GM10266 (cell line): ENCODE measurements at regions not wholly inside any gene's neighbourhood (a gene's known extent, or its start where the extent isn't known, plus 50 kb on each side); places are given as distances from the start of the nearest gene placed in this dataset.

Experiments
- DNase-seq: peaks from one replicate; pipeline ENCODE4 v3.0.0; 2012; ENCODE audit errors: extremely low spot score
- TF ChIP-seq, protein P1 (sequence below): IDR thresholded peaks from 2 replicates; pipeline ENCODE4 v1.5.1; 2012; ENCODE audit warnings: mild to moderate bottlenecking, low read depth; ENCODE audit not compliant: control insufficient read depth, insufficient read depth; ENCODE audit errors: missing control alignments

GRCh38 chr14:89022274-89022673 lies 197.8 kb downstream of the TTC8 start:
- DNase-seq, result no peak
- TF ChIP-seq, protein P1, sequence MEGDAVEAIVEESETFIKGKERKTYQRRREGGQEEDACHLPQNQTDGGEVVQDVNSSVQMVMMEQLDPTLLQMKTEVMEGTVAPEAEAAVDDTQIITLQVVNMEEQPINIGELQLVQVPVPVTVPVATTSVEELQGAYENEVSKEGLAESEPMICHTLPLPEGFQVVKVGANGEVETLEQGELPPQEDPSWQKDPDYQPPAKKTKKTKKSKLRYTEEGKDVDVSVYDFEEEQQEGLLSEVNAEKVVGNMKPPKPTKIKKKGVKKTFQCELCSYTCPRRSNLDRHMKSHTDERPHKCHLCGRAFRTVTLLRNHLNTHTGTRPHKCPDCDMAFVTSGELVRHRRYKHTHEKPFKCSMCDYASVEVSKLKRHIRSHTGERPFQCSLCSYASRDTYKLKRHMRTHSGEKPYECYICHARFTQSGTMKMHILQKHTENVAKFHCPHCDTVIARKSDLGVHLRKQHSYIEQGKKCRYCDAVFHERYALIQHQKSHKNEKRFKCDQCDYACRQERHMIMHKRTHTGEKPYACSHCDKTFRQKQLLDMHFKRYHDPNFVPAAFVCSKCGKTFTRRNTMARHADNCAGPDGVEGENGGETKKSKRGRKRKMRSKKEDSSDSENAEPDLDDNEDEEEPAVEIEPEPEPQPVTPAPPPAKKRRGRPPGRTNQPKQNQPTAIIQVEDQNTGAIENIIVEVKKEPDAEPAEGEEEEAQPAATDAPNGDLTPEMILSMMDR, result no peak

- TF ChIP-seq, protein P1, result no peak
These were observed 200.2 kb downstream of the TTC8 start for GRCh38 chr14:89024691-89025090.

DNA sequence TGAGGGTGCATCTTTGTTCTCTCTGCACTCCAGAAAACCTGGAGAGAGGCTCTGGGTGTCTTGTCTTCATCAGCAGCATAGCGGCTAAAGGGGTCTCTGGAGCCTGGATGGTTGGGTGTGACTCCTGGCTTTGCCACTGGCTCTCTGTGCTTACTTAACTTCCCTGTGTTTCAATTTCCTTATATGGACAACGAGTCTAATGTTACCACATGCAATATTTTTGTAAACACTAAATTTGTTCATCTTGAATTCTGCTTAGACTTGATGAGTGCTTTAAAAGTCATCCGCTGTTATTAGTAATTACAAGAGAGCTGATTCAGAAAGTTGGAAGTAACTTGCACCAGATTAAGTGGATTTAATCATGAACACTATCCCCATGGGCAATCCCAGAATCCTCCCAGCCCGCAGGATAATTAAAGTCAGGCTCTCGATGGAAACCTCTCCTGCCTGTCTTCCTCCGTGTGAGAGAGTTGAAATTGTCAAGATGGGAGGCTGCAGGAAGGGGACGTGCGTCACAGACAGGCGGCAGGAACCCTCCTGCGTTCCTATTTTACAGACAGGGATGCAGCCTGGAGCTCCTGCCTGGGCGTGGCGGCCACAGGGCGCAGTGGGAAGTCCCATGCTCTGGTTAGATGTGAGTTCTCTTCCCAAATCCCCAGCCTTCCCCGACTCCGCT lies 201.2 kb downstream of the TTC8 start:
- no peak for DNase-seq
- TF ChIP-seq, protein P1, result no peak

More at GRCh38 chr14:89024691-89025090, 200.2 kb downstream of the TTC8 start:
- no peak for DNase-seq

DNA sequence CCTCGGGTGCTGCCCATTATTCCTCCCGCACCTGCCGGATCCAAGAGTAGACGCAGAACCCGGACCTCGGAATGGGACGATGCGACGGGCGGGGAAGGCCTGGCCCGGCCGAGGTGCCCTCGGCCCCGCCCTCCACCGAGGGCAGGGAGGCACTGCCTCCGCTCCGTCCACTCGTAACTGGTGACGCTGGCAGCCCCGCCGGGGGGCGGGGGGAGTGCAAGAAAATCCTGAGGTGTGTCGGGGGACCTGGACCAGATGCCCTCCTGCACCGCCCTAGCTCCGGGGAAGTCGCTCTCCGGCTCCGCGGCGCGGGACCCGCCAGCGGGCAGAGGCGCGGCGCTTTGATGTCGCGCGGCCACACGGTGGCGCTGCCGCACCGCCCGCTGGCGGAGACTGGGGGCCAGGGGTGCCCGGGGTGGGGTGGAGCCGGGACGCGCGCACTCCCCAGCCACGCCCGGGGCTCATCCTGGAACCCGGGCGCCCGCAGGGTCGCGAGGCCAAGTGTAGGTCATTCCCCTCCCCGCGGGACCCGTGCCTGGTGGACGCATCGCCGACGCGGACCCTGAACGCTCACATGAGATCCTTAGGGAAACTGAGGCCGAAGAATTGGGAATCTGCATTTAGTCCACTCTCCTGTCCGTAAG lies 202.8 kb downstream of the TTC8 start:
- DNase-seq, result peak; percentile 87
- TF ChIP-seq, protein P1, result peak; percentile 85

- TF ChIP-seq, protein P1, result no peak
- no peak for DNase-seq
These were observed 204.1 kb downstream of the TTC8 start for GRCh38 chr14:89028462-89029134.

DNA sequence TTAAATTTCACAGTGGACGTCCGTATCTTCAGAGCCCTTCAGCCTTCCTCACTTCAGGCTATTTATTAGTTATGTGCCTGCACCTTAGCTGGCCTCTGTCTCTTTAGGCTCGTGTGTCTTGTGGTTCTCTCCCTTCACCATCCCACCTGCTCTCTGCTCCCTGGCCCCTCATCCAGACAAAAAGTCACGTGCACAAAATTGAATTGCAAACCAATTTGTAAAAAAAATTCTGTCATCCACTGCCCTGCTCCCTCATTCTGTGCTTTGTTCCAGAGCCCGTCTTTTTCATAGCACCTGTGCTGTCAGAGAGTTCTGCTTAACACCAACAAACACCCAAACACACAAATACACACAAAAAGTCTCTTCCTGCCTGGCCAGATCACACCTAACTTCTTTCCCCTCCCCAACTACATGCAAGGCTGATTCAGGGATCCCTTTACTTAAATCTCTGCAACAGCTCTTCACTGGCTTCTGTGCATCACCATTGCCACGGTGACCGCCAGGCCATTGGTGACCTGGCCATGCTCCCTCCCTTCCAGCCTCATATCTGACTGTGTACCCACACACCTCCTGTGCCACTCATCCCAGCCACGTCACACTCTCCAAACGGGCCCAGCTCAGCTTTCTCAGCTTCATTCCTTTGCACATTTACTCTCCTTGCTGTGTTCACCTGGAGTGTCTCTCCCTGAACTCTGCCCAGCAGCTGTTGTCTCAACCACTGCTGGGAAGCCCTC lies 205.7 kb downstream of the TTC8 start:
- no peak for DNase-seq
- TF ChIP-seq, protein P1, result no peak
